Stomach (tissue), 4 donors: ENCODE measurements at regions not wholly inside any gene's neighbourhood (a gene's known extent, or its start where the extent isn't known, plus 50 kb on each side); places are given as distances from the start of the nearest gene placed in this dataset.

Experiments
- POLR2A ChIP-seq, 4 donors: fragments of 450-650 bp; IDR thresholded peaks; one replicate each; pipeline ENCODE4 v1.6.1; 2016; ENCODE audit warnings: antibody characterized with exemption in 4 of 4, control low read depth in 2 of 4, mild to moderate bottlenecking in 1 of 4, moderate library complexity in 1 of 4
- POLR2AphosphoS5 ChIP-seq, 3 donors: sonication (generic); formaldehyde crosslinking; IDR thresholded peaks; one replicate each; pipeline ENCODE4 v1.6.1; 2016; ENCODE audit warnings: antibody characterized with exemption in 3 of 3
- TF ChIP-seq, protein P1 (sequence below), 7 experiments: fragments of 450-650 bp in 4 of 7; fragments of 200-600 bp in 3 of 7; sonication (generic) in 3 of 7; IDR thresholded peaks; one replicate each; pipeline ENCODE4 v1.5.1; 2016 to 2019; ENCODE audit warnings: antibody characterized with exemption in 7 of 7, control low read depth in 2 of 7, mild to moderate bottlenecking in 1 of 7

DNA sequence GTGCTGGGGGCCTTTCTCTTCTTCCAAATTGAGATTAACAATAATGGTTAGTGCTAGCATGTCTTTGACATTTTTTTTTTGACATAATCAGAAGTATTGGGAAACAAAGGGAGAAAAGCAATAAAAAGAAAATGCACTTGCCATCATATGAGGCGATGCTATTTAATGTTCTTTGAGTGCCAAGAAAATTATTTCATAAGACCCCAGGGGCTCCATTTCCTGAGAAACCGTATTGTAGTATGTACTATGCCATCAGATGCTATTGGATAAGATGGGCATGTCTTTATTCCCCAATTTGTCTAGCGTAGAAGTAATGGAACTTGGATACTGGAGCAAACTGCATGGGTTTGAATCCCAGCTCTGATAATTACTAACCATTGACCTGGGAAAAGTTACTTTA, 408.9 kb downstream of the ADRA2A start:
- no peak for TF ChIP-seq POLR2A (IDR thresholded peaks at IDR 0.05)
- TF ChIP-seq, protein P1, sequence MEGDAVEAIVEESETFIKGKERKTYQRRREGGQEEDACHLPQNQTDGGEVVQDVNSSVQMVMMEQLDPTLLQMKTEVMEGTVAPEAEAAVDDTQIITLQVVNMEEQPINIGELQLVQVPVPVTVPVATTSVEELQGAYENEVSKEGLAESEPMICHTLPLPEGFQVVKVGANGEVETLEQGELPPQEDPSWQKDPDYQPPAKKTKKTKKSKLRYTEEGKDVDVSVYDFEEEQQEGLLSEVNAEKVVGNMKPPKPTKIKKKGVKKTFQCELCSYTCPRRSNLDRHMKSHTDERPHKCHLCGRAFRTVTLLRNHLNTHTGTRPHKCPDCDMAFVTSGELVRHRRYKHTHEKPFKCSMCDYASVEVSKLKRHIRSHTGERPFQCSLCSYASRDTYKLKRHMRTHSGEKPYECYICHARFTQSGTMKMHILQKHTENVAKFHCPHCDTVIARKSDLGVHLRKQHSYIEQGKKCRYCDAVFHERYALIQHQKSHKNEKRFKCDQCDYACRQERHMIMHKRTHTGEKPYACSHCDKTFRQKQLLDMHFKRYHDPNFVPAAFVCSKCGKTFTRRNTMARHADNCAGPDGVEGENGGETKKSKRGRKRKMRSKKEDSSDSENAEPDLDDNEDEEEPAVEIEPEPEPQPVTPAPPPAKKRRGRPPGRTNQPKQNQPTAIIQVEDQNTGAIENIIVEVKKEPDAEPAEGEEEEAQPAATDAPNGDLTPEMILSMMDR (IDR thresholded peaks at IDR 0.05): no peak
- no peak for TF ChIP-seq POLR2AphosphoS5 (IDR thresholded peaks at IDR 0.05)
